B cell (primary cell): ENCODE measurements at regions not wholly inside any gene's neighbourhood (a gene's known extent, or its start where the extent isn't known, plus 50 kb on each side); places are given as distances from the start of the nearest gene placed in this dataset.

Experiments
- ATAC-seq: fragments of 200-7000 bp; cut with Tn5 transposase; one replicate; pipeline ENCODE4 v1.10.0; 2021; ENCODE audit warnings: low read depth, mild to moderate bottlenecking, moderate number of reproducible peaks, moderate library complexity
- CTCF ChIA-PET: fragments of 350-600 bp; sonication (Branson Sonifier 250); formaldehyde crosslinking; loops from one replicate; lab custom pipeline; 2021; ENCODE audit warnings: antibody characterized with exemption, inconsistent platforms; lab: Charles Lee
- POLR2A ChIA-PET: fragments of 350-600 bp; sonication (Branson Sonifier 250); formaldehyde crosslinking; loops from one replicate; lab custom pipeline; 2021; ENCODE audit warnings: antibody characterized with exemption; lab: Charles Lee
- DNase-seq: peaks from one replicate; pipeline ENCODE4 v3.0.0; 2013
- H2AFZ ChIP-seq: 2 replicates; pipeline ENCODE4 v1.6.1; 2012; ENCODE audit warnings: mild to moderate bottlenecking, low read depth, low read length; ENCODE audit not compliant: insufficient read depth, poor library complexity, severe bottlenecking
- H3K27ac ChIP-seq, 2 donors: 1 replicate in 1 of 2; 2 replicates in 1 of 2; pipeline ENCODE4 v1.5.1; 2012 to 2013; ENCODE audit warnings: low read length in 2 of 2, mild to moderate bottlenecking in 2 of 2, moderate library complexity in 1 of 2
- H3K27me3 ChIP-seq, 4 experiments: fragments of 200-600 bp in 1 of 4; sonication (generic) in 1 of 4; replicated peaks in 1 of 4; 1 replicate in 2 of 4; 2 replicates in 2 of 4; pipeline versions ENCODE4 v1.6.1 to v1.7.0; 2013 to 2016; ENCODE audit warnings: low read length in 3 of 4, mild to moderate bottlenecking in 2 of 4, mixed read lengths in 1 of 4, moderate library complexity in 1 of 4; ENCODE audit not compliant: insufficient read depth in 4 of 4, control insufficient read depth in 3 of 4; ENCODE audit errors: control extremely low read depth in 1 of 4
- H3K36me3 ChIP-seq, 2 experiments: replicated peaks in 1 of 2; 1 replicate in 1 of 2; 2 replicates in 1 of 2; pipeline versions ENCODE4 v1.6.1 to v1.7.1; 2013; ENCODE audit warnings: low read length in 1 of 2; ENCODE audit not compliant: insufficient read depth in 2 of 2, control insufficient read depth in 1 of 2; ENCODE audit errors: control extremely low read depth in 1 of 2, extremely low read depth in 1 of 2
- H3K4me1 ChIP-seq, 2 donors: fragments of 200-600 bp in 1 of 2; sonication (generic) in 1 of 2; 1 replicate in 1 of 2; 2 replicates in 1 of 2; pipeline versions ENCODE4 v1.5.1 to v1.6.1; 2013 to 2017; ENCODE audit warnings: low read length in 2 of 2; ENCODE audit not compliant: control insufficient read depth in 2 of 2, insufficient read depth in 2 of 2
- H3K4me2 ChIP-seq: replicated peaks from 2 replicates; pipeline ENCODE3; 2012; ENCODE audit warnings: mild to moderate bottlenecking, low read depth, low read length; ENCODE audit not compliant: poor library complexity, severe bottlenecking
- H3K4me3 ChIP-seq, 5 experiments: fragments of 200-600 bp in 1 of 5; sonication (generic) in 1 of 5; 1 replicate in 3 of 5; 2 replicates in 2 of 5; pipeline versions ENCODE4 v1.5.1 to v1.7.0; 2011 to 2016; ENCODE audit warnings: low read length in 4 of 5, mild to moderate bottlenecking in 4 of 5, low read depth in 2 of 5, control low read depth in 1 of 5, moderate library complexity in 1 of 5; ENCODE audit not compliant: insufficient read depth in 1 of 5; ENCODE audit errors: control extremely low read depth in 1 of 5, extremely low read depth in 1 of 5
- H3K79me2 ChIP-seq: fragments of 200-600 bp; sonication (generic); one replicate; pipeline ENCODE4 v1.6.0; 2016; ENCODE audit warnings: low read length; ENCODE audit not compliant: control insufficient read depth, insufficient read depth
- H3K9ac ChIP-seq: fragments of 200-600 bp; sonication (generic); 2 replicates; pipeline ENCODE4 v1.6.1; 2017; ENCODE audit warnings: mild to moderate bottlenecking, low read length, moderate library complexity
- H3K9me3 ChIP-seq, 3 donors: one replicate each; pipeline versions ENCODE4 v1.6.1 to v1.7.1; 2013; ENCODE audit warnings: low read length in 2 of 3; ENCODE audit not compliant: control insufficient read depth in 2 of 3, insufficient read depth in 1 of 3; ENCODE audit errors: control extremely low read depth in 1 of 3
- H4K20me1 ChIP-seq: 2 replicates; pipeline ENCODE4 v1.6.0; 2012; ENCODE audit warnings: mild to moderate bottlenecking, low read length; ENCODE audit not compliant: insufficient read depth, control insufficient read depth, poor library complexity, severe bottlenecking
- H3K27ac Mint-ChIP-seq: one replicate; pipeline ENCODE4 v1.8.0; 2021; ENCODE audit warnings: mixed read lengths
- H3K27me3 Mint-ChIP-seq: one replicate; pipeline ENCODE4 v1.8.0; 2021; ENCODE audit warnings: mixed read lengths
- H3K4me1 Mint-ChIP-seq: one replicate; pipeline ENCODE4 v1.8.0; 2021; ENCODE audit warnings: mixed read lengths
- H3K4me3 Mint-ChIP-seq: one replicate; pipeline ENCODE4 v1.8.0; 2021; ENCODE audit warnings: mixed read lengths
- H3K9me3 Mint-ChIP-seq: one replicate; pipeline ENCODE4 v1.8.0; 2022; ENCODE audit warnings: mixed read lengths; ENCODE audit not compliant: insufficient read depth
- EZH2 ChIP-seq: IDR thresholded peaks from 2 replicates; pipeline ENCODE4 v1.6.1; 2012; ENCODE audit warnings: borderline replicate concordance, low read depth, mild to moderate bottlenecking, moderate library complexity, low read length; ENCODE audit not compliant: insufficient read depth, poor library complexity, severe bottlenecking
- WGBS: methylation state at CpG from one replicate; pipeline ENCODE4 v1.1.5; 2013; ENCODE audit warnings: missing lambda C conversion rate; ENCODE audit not compliant: insufficient coverage; 5-methylcytosine and 5-hydroxymethylcytosine counted together
- intact Hi-C: fragments of 100-400 bp; cut with micrococcal nuclease; formaldehyde crosslinking; loops from one replicate; pipeline ENCODE4 v1.10.0; 2022
- TF ChIP-seq, protein P1 (sequence below): fragments of 200-600 bp; IDR thresholded peaks from one replicate; pipeline ENCODE4 v1.8.0; 2022; ENCODE audit warnings: antibody characterized with exemption, mild to moderate bottlenecking

DNA sequence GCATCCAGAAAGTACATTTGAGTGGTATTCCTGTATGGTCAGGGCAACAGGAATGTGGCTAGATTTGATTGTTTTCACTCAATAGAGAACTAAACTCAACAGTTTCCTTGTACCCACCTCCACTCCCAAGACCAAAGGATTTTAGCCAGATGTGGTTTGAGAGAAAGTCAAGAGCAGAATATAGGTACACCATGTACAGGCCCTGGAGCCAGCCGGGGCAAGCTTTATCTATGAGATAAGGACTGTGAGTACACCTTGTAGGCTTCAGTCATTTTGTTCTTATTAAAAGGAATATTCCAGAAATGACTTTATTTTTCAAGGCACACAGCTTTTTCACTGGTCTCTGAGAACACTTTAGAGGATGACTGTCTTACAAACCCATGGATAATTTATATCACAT, 192.4 kb upstream of the JUN start:
- Histone ChIP-seq H3K36me3 (no peaks in the 10 kb centered on the region), H3K4me1 (peaks cover 20 to 24% of the 10 kb centered on the region in 2 donors), H3K4me2 (no peak overlapping the region), H4K20me1 (no peaks in the 10 kb centered on the region), H3K27me3 (no peaks in the 10 kb centered on the region), H2AFZ (no peak overlapping the region), H3K27ac (no peak overlapping the region), H3K9me3 (no peaks in the 10 kb centered on the region), H3K79me2 (no peaks in the 10 kb centered on the region), H3K9ac (no peak overlapping the region), H3K4me3 (no peak overlapping the region)
- no peak for TF ChIP-seq EZH2
- TF ChIP-seq, protein P1, sequence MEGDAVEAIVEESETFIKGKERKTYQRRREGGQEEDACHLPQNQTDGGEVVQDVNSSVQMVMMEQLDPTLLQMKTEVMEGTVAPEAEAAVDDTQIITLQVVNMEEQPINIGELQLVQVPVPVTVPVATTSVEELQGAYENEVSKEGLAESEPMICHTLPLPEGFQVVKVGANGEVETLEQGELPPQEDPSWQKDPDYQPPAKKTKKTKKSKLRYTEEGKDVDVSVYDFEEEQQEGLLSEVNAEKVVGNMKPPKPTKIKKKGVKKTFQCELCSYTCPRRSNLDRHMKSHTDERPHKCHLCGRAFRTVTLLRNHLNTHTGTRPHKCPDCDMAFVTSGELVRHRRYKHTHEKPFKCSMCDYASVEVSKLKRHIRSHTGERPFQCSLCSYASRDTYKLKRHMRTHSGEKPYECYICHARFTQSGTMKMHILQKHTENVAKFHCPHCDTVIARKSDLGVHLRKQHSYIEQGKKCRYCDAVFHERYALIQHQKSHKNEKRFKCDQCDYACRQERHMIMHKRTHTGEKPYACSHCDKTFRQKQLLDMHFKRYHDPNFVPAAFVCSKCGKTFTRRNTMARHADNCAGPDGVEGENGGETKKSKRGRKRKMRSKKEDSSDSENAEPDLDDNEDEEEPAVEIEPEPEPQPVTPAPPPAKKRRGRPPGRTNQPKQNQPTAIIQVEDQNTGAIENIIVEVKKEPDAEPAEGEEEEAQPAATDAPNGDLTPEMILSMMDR, result no peak
- ATAC-seq, result no peak
- no peak for DNase-seq
- Mint-ChIP-seq H3K4me3 (no peak overlapping the region), H3K9me3 (no peaks in the 10 kb centered on the region), H3K27ac (no peak overlapping the region), H3K4me1 (peaks cover 34% of the 10 kb centered on the region), H3K27me3 (no peaks in the 10 kb centered on the region)
- intact Hi-C loops, result no loop called here
- CTCF ChIA-PET, result interaction anchor here (1.0 kb wide), 1 partner anchor 24 kb away, joined by 3 read pairs; no protein-coding TSS in a partner anchor
- POLR2A ChIA-PET, result no interaction called here
- WGBS, result no CpG with 5 or more reads among the region's 1 CpG

DNA sequence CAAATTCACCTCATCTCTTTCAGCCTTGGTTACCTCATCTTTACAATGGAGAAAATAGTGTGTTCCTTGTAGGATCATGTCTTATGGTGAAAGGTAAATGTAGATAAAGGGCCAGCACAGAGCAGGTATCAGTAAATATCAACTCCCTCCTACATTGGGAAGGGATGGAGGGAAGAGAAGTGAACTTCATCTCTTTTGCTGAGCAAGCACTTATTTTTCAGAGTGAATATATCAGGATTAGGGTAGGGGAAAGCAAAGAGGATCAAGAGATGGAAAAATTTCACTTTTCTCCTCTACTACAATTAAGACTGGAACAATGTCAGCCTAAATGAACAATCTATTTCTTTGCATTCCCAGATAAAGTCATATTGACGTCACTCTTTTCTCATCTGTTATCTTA, 193.8 kb upstream of the JUN start:
- WGBS, result no CpG with 5 or more reads among the region's 1 CpG
- no peak overlapping the region for H2AFZ ChIP-seq
- no peak for TF ChIP-seq EZH2
- TF ChIP-seq, protein P1, result no peak
- DNase-seq, result no peak
- peaks cover 20 to 24% of the 10 kb centered on the region in 2 donors for H3K4me1 ChIP-seq
- H3K9me3 ChIP-seq, result no peaks in the 10 kb centered on the region
- ChIA-PET CTCF (interaction anchor here (1.0 kb wide), 1 partner anchor 23 kb away, joined by 3 read pairs; no protein-coding TSS in a partner anchor), POLR2A (no interaction called here)
- H3K79me2 ChIP-seq, result no peaks in the 10 kb centered on the region
- H3K4me3 ChIP-seq, result no peak overlapping the region
- H3K9me3 Mint-ChIP-seq, result no peaks in the 10 kb centered on the region
- no peak overlapping the region for H3K27ac Mint-ChIP-seq
- H3K36me3 ChIP-seq, result no peaks in the 10 kb centered on the region
- H3K27me3 Mint-ChIP-seq, result no peaks in the 10 kb centered on the region
- intact Hi-C loops, result no loop called here
- no peak for ATAC-seq
- H3K4me3 Mint-ChIP-seq, result no peak overlapping the region
- no peak overlapping the region for H3K27ac ChIP-seq
- H3K9ac ChIP-seq, result no peak overlapping the region
- no peaks in the 10 kb centered on the region for H3K27me3 ChIP-seq
- H3K4me1 Mint-ChIP-seq, result peaks cover 30% of the 10 kb centered on the region
- H4K20me1 ChIP-seq, result no peaks in the 10 kb centered on the region
- no peak overlapping the region for H3K4me2 ChIP-seq
